Right lobe of liver (tissue), 4 donors: ENCODE measurements at regions not wholly inside any gene's neighbourhood (a gene's known extent, or its start where the extent isn't known, plus 50 kb on each side); places are given as distances from the start of the nearest gene placed in this dataset.

Experiments used
- POLR2A ChIP-seq: fragments of 450-650 bp; IDR thresholded peaks from one replicate; pipeline ENCODE4 v1.6.1; 2017; ENCODE audit warnings: antibody characterized with exemption, mild to moderate bottlenecking
- TF ChIP-seq, protein P1 (sequence below), 4 donors: fragments of 200-600 bp in 3 of 4; fragments of 450-650 bp in 1 of 4; IDR thresholded peaks; one replicate each; pipeline versions ENCODE4 v1.5.1 to v1.8.0; 2016 to 2022; ENCODE audit warnings: antibody characterized with exemption in 4 of 4, mild to moderate bottlenecking in 2 of 4
- donor health status: DM: no; HTN: no; CAD: no.
- donor health status: DM: no; HTN: no; CAD: no.
- donor health status: DM: no; HTN: yes; CAD: no.

DNA sequence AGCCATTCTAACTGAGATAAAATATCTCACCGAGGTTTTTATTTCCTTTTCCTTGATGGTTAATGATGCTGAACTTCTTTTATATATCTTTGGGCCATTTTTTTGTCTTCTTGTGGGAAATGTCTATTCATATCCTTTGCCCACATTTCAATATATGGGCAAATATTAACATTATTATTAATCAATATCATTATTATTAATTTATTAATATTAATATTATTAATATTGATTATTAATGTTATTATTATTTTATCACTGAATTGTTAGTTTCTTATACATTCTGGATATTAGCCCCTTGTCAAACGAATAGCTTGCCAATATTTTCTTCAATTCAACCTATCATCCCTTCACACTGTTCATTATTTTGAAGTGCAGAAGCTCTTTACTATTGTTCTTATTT is 2203.6 kb downstream of the PCDH9 start:
- TF ChIP-seq, protein P1, sequence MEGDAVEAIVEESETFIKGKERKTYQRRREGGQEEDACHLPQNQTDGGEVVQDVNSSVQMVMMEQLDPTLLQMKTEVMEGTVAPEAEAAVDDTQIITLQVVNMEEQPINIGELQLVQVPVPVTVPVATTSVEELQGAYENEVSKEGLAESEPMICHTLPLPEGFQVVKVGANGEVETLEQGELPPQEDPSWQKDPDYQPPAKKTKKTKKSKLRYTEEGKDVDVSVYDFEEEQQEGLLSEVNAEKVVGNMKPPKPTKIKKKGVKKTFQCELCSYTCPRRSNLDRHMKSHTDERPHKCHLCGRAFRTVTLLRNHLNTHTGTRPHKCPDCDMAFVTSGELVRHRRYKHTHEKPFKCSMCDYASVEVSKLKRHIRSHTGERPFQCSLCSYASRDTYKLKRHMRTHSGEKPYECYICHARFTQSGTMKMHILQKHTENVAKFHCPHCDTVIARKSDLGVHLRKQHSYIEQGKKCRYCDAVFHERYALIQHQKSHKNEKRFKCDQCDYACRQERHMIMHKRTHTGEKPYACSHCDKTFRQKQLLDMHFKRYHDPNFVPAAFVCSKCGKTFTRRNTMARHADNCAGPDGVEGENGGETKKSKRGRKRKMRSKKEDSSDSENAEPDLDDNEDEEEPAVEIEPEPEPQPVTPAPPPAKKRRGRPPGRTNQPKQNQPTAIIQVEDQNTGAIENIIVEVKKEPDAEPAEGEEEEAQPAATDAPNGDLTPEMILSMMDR (IDR thresholded peaks at IDR 0.05): no peak
- TF ChIP-seq POLR2A: no peak
